Parathyroid adenoma (tissue), 2 donors: ENCODE measurements at regions not wholly inside any gene's neighbourhood (a gene's known extent, or its start where the extent isn't known, plus 50 kb on each side); places are given as distances from the start of the nearest gene placed in this dataset.

Experiments
- H2AFZ ChIP-seq: fragments of 300-600 bp; sonication (generic); one replicate; pipeline ENCODE4 v1.7.0; 2017; ENCODE audit warnings: antibody characterized with exemption, mild to moderate bottlenecking
- H3K27ac ChIP-seq: fragments of 300-600 bp; sonication (generic); one replicate; pipeline ENCODE4 v1.7.0; 2017
- H3K27me3 ChIP-seq: fragments of 300-600 bp; sonication (generic); one replicate; pipeline ENCODE4 v1.7.0; 2017; ENCODE audit warnings: low read length; ENCODE audit not compliant: control insufficient read depth, insufficient read depth
- H3K36me3 ChIP-seq: fragments of 300-600 bp; sonication (generic); one replicate; pipeline ENCODE4 v1.7.0; 2017; ENCODE audit warnings: low read length; ENCODE audit not compliant: control insufficient read depth, insufficient read depth
- H3K4me1 ChIP-seq: fragments of 300-600 bp; sonication (generic); one replicate; pipeline ENCODE4 v1.7.0; 2017; ENCODE audit warnings: control low read depth
- H3K4me2 ChIP-seq: fragments of 300-600 bp; sonication (generic); one replicate; pipeline ENCODE4 v1.7.0; 2017; ENCODE audit warnings: low read length
- H3K4me3 ChIP-seq: fragments of 300-600 bp; sonication (generic); one replicate; pipeline ENCODE4 v1.7.0; 2017; ENCODE audit warnings: low read depth, low read length
- H3K79me2 ChIP-seq: fragments of 300-600 bp; sonication (generic); one replicate; pipeline ENCODE4 v1.7.0; 2017; ENCODE audit warnings: control low read depth
- H3K9ac ChIP-seq: fragments of 300-600 bp; sonication (generic); one replicate; pipeline ENCODE4 v1.7.0; 2017; ENCODE audit warnings: mild to moderate bottlenecking
- H3K9me3 ChIP-seq: fragments of 300-600 bp; sonication (generic); one replicate; pipeline ENCODE4 v1.7.0; 2017; ENCODE audit warnings: low read length; ENCODE audit not compliant: control insufficient read depth
- TF ChIP-seq, protein P1 (sequence below): fragments of 300-600 bp; sonication (generic); IDR thresholded peaks from one replicate; pipeline ENCODE4 v1.7.0; 2017; ENCODE audit warnings: antibody characterized with exemption, mild to moderate bottlenecking
- donor health status: primary hyperparathyroidism.

DNA sequence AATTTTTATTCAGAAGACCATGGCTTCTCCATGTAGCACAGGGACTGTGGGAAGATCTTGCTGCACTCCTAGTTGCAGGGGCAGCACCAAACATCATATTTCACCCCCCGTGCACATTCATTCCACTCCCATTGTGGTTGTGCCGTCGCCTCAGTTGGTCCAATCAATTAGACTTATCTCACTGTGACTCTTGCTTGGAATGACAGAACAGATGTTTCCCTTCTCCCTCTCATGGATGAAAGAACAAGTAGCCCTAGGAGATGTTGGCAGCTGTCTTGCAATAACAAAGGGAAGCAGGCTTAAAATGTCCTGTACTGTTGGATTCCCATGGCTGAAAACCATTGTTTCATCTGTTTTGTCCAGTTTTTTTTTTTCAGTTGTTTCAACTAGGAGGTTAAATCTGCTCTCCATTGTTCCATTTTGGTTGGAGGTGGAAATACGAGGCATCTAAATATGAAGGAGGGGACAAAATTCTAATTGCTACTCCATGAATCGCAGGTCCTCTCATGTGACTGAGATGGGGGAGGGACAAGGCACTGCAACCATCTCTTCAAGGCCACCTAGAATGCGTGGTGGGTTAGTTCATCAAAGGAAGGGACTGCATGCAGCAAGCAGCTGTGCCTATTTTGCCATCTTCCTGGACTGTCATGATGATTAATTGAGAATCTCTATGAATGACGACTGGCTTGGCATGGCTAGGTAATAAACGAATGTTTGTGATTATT is 214.4 kb downstream of the NSG2 start:
- H3K4me1 ChIP-seq, result no peaks in the 10 kb centered on the region
- H3K36me3 ChIP-seq, result peaks cover 4% of the 10 kb centered on the region
- no peaks in the 10 kb centered on the region for H3K27me3 ChIP-seq
- H3K4me3 ChIP-seq, result no peak overlapping the region
- H3K79me2 ChIP-seq, result no peaks in the 10 kb centered on the region
- H3K4me2 ChIP-seq, result no peak overlapping the region
- no peak overlapping the region for H3K9ac ChIP-seq
- TF ChIP-seq, protein P1, sequence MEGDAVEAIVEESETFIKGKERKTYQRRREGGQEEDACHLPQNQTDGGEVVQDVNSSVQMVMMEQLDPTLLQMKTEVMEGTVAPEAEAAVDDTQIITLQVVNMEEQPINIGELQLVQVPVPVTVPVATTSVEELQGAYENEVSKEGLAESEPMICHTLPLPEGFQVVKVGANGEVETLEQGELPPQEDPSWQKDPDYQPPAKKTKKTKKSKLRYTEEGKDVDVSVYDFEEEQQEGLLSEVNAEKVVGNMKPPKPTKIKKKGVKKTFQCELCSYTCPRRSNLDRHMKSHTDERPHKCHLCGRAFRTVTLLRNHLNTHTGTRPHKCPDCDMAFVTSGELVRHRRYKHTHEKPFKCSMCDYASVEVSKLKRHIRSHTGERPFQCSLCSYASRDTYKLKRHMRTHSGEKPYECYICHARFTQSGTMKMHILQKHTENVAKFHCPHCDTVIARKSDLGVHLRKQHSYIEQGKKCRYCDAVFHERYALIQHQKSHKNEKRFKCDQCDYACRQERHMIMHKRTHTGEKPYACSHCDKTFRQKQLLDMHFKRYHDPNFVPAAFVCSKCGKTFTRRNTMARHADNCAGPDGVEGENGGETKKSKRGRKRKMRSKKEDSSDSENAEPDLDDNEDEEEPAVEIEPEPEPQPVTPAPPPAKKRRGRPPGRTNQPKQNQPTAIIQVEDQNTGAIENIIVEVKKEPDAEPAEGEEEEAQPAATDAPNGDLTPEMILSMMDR, result no peak
- H2AFZ ChIP-seq, result no peak overlapping the region
- H3K9me3 ChIP-seq, result peaks cover 3% of the 10 kb centered on the region
- no peak overlapping the region for H3K27ac ChIP-seq

DNA sequence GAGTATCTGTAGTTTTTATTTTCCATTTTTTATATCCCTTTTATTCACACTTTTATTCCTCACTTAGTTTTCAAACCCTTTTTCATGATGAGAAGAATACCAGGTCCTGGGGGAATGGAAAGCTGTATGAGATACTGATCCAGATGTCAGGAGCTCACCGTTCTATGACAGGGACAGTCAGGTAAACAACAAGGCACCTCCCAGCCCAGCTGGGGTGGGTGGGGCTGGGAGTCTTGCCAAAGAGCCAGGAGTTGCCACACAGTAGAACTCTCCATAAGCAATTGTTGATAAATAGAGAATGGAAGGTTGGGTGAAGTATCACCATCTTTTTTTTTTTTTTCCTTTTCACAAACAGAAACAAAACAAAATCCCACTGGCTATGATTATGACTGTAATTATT is 225.8 kb downstream of the NSG2 start:
- no peaks in the 10 kb centered on the region for H3K36me3 ChIP-seq
- H3K9me3 ChIP-seq, result no peaks in the 10 kb centered on the region
- no peak overlapping the region for H2AFZ ChIP-seq
- no peak overlapping the region for H3K4me3 ChIP-seq
- H3K79me2 ChIP-seq, result no peaks in the 10 kb centered on the region
- no peaks in the 10 kb centered on the region for H3K4me1 ChIP-seq
- H3K4me2 ChIP-seq, result no peak overlapping the region
- TF ChIP-seq, protein P1, result no peak
- H3K27me3 ChIP-seq, result no peaks in the 10 kb centered on the region
- H3K27ac ChIP-seq, result no peak overlapping the region
- no peak overlapping the region for H3K9ac ChIP-seq

DNA sequence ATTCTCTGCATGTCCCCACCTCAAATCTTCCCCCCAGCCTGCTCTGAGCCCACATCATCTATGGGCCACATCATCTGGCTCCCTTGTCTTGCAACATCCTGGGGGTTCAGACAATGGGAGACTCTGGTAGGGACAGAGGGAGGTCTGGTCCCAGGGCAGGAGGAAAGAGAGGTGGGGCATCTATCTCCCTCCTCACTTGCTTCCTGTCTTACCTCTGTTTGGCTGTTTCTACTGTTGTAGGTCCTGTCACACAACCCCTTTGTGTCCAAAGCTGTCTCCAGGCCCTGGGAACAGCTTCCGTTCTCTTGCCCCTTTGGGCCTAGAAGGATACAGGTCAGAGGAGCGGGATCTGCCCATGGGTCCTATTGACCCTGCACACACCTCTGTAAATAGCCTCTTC is 227.2 kb downstream of the NSG2 start:
- H3K79me2 ChIP-seq, result no peaks in the 10 kb centered on the region
- H3K4me3 ChIP-seq, result no peak overlapping the region
- H3K9me3 ChIP-seq, result no peaks in the 10 kb centered on the region
- no peaks in the 10 kb centered on the region for H3K4me1 ChIP-seq
- TF ChIP-seq, protein P1, result no peak
- H3K27me3 ChIP-seq, result no peaks in the 10 kb centered on the region
- no peak overlapping the region for H3K4me2 ChIP-seq
- H3K36me3 ChIP-seq, result no peaks in the 10 kb centered on the region
- no peak overlapping the region for H3K9ac ChIP-seq
- no peak overlapping the region for H2AFZ ChIP-seq
- no peak overlapping the region for H3K27ac ChIP-seq

DNA sequence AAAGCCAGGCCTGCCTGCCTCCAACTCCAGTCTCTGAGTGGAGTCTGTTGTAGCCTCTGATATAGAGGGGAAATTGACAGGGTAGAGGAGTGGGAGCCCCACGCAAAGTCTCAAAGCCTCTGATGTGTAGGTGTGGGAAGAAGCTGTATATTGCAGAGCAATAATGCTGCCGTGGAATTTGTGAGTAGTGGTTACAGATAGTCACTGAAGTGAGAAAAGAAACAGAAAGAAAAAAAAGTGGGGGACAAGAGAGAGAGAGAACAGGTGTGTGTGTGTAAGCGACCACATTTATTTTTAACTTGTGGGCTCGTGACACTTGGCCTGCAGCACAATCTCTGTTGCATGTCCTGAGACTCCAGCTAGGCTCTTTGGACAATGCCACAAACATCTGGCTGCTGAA is 227.8 kb downstream of the NSG2 start:
- H3K9ac ChIP-seq, result no peak overlapping the region
- no peaks in the 10 kb centered on the region for H3K36me3 ChIP-seq
- H3K4me1 ChIP-seq, result no peaks in the 10 kb centered on the region
- no peaks in the 10 kb centered on the region for H3K9me3 ChIP-seq
- H3K4me3 ChIP-seq, result no peak overlapping the region
- H3K79me2 ChIP-seq, result no peaks in the 10 kb centered on the region
- no peaks in the 10 kb centered on the region for H3K27me3 ChIP-seq
- H3K27ac ChIP-seq, result no peak overlapping the region
- no peak overlapping the region for H3K4me2 ChIP-seq
- no peak overlapping the region for H2AFZ ChIP-seq
- TF ChIP-seq, protein P1, result no peak

DNA sequence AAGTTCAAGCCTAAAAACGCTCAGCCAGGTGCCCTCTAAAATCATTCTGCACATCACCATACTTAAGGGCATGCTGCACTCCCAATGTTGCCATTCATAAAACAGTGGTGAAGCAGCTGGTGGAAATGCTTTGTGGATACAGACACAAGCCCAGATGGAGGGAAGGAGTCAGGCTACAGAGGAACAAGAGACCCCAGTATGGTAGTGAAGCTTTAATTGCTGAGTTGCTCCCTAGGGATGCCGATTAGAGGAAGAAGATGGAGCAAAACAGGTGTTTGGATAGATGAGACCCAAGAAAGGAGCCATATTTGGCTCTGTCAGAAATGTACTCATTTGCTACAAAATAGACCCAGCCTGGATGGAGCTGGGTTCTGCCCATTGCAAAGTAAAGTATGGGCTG is 230.5 kb downstream of the NSG2 start:
- Histone ChIP-seq H3K9me3 (no peaks in the 10 kb centered on the region), H3K27ac (no peak overlapping the region), H3K4me2 (no peak overlapping the region), H3K4me1 (no peaks in the 10 kb centered on the region), H3K79me2 (no peaks in the 10 kb centered on the region), H3K36me3 (no peaks in the 10 kb centered on the region), H3K27me3 (no peaks in the 10 kb centered on the region), H3K9ac (no peak overlapping the region), H2AFZ (no peak overlapping the region), H3K4me3 (no peak overlapping the region)
- TF ChIP-seq, protein P1, result no peak
